K562 (cell line): ENCODE measurements at regions not wholly inside any gene's neighbourhood (a gene's known extent, or its start where the extent isn't known, plus 50 kb on each side); places are given as distances from the start of the nearest gene placed in this dataset.

Experiments
- ATAC-seq: fragments of 200-7000 bp; cut with Tn5 transposase; 3 replicates; pipeline ENCODE4 v1.9.1; 2020; ENCODE audit warnings: moderate library complexity
- BruUV-seq: library from RNA; stranded (reverse); fragments of 400-500 nt; replicated peaks from 2 replicates; lab custom pipeline; 2021; lab: Mats Ljungman, UMichigan
- CTCF ChIA-PET: fragments of 300-600 bp; formaldehyde crosslinking; extraction: SDS; loops from one replicate; lab custom pipeline; 2021; ENCODE audit warnings: low intra/inter-chr PET ratio; lab: Yijun Ruan, JAX
- POLR2A ChIA-PET: fragments of 300-600, 350-650 bp; sonication (Branson Sonifier 250); formaldehyde crosslinking; extraction: SDS; loops from one replicate; lab custom pipeline; 2021; ENCODE audit warnings: antibody characterized with exemption, inconsistent platforms; lab: Yijun Ruan, JAX
- DNase-seq, 4 experiments: peaks; one replicate each; pipeline versions ENCODE4 v3.0.0 to v3.0.0-alpha.2; 2011 to 2018; ENCODE audit warnings: low spot score in 3 of 4, mixed read lengths in 3 of 4; ENCODE audit errors: extremely low read depth in 1 of 4
- FAIRE-seq: peaks from 2 replicates; lab custom pipeline; 2011; peaks lifted over from hg19 to GRCh38; lab: Jason Lieb, UNC
- H2AFZ ChIP-seq: 2 replicates; pipeline ENCODE4 v1.6.0; 2011; ENCODE audit warnings: low read depth, low read length, control low read depth, inconsistent platforms
- H3K27ac ChIP-seq: fragments of 200-600 bp; 3 replicates; pipeline ENCODE4 v1.8.0; 2011; ENCODE audit warnings: low read depth, mild to moderate bottlenecking, control low read depth, inconsistent platforms, low read length, moderate library complexity, mixed read lengths; ENCODE audit errors: extremely low read depth
- H3K27me3 ChIP-seq, 2 experiments: fragments of 300-600 bp in 1 of 2; 2 replicates in 1 of 2; 3 replicates in 1 of 2; pipeline versions ENCODE4 v1.6.0 to v1.8.0; 2011; ENCODE audit warnings: inconsistent platforms in 2 of 2, low read length in 2 of 2, mild to moderate bottlenecking in 1 of 2, mixed read lengths in 1 of 2, moderate library complexity in 1 of 2; ENCODE audit not compliant: control insufficient read depth in 2 of 2, insufficient read depth in 2 of 2
- H3K36me3 ChIP-seq: fragments of 300-600 bp; 3 replicates; pipeline ENCODE4 v1.8.0; 2011; ENCODE audit warnings: mild to moderate bottlenecking, low read length, inconsistent platforms; ENCODE audit not compliant: control insufficient read depth, insufficient read depth
- H3K4me1 ChIP-seq, 2 experiments: fragments of 200-600 bp in 1 of 2; replicated peaks in 1 of 2; 2 replicates in 1 of 2; 3 replicates in 1 of 2; pipeline versions ENCODE4 v1.5.1 to v1.8.0; 2011; ENCODE audit warnings: inconsistent platforms in 2 of 2, low read length in 2 of 2, mild to moderate bottlenecking in 1 of 2, mixed read lengths in 1 of 2, moderate library complexity in 1 of 2; ENCODE audit not compliant: control insufficient read depth in 2 of 2, insufficient read depth in 2 of 2
- H3K4me2 ChIP-seq: 2 replicates; pipeline ENCODE4 v1.6.1; 2011; ENCODE audit warnings: low read length, control low read depth, inconsistent platforms, mixed read lengths; ENCODE audit not compliant: insufficient read depth
- H3K4me3 ChIP-seq: fragments of 200-600 bp; sonication (generic), shearing (Covaris generic); 2 replicates; pipeline ENCODE4 v1.5.1; 2016; ENCODE audit warnings: control low read depth, inconsistent platforms
- H3K79me2 ChIP-seq: fragments of 200-600 bp; 3 replicates; pipeline ENCODE4 v1.8.0; 2011; ENCODE audit warnings: low read length, inconsistent platforms; ENCODE audit not compliant: control insufficient read depth, insufficient read depth
- H3K9ac ChIP-seq, 2 experiments: 2 replicates each; pipeline versions ENCODE4 v1.6.0 to v1.6.1; 2011; ENCODE audit warnings: low read depth in 2 of 2, low read length in 2 of 2, control low read depth in 1 of 2, inconsistent platforms in 1 of 2, mild to moderate bottlenecking in 1 of 2, mixed read lengths in 1 of 2; ENCODE audit not compliant: insufficient read depth in 1 of 2
- H3K9me1 ChIP-seq: one replicate; pipeline ENCODE4 v1.6.0; 2011; ENCODE audit warnings: inconsistent platforms, mild to moderate bottlenecking, low read length, moderate library complexity; ENCODE audit not compliant: control insufficient read depth, insufficient read depth
- H3K9me3 ChIP-seq: replicated peaks from 2 replicates; pipeline ENCODE4 v1.5.1; 2011; ENCODE audit warnings: low read depth, low read length, inconsistent platforms; ENCODE audit not compliant: control insufficient read depth, insufficient read depth
- H4K20me1 ChIP-seq: replicated peaks from 2 replicates; pipeline ENCODE4 v1.6.1; 2011; ENCODE audit warnings: low read length, inconsistent platforms, mixed read lengths; ENCODE audit not compliant: control insufficient read depth, insufficient read depth
- PHB ChIP-seq: fragments of 250-450 bp; sonication (Bioruptor Pico); IDR thresholded peaks from 2 replicates; pipeline ENCODE4 v1.5.0; 2021
- ZNF316 ChIP-seq: fragments of 450-650 bp; IDR thresholded peaks from 2 replicates; pipeline ENCODE4 v1.6.1; 2016
- WGBS: fragments of 100-300 bp; shearing (Covaris generic); methylation state at CpG from one replicate; pipeline ENCODE4 v1.1.6; 2016; ENCODE audit warnings: low coverage, mixed read lengths; ENCODE audit not compliant: insufficient coverage; ENCODE audit errors: missing lambda C conversion rate; 5-methylcytosine and 5-hydroxymethylcytosine counted together
- in situ Hi-C: fragments of 300-500 bp; cut with MboI; formaldehyde crosslinking; loops from 4 replicates; pipeline ENCODE4 v1.15.0; 2018; ENCODE audit warnings: inconsistent platforms, mixed read lengths
- intact Hi-C: fragments of 100-400 bp; cut with micrococcal nuclease; formaldehyde crosslinking; loops from 2 replicates; pipeline ENCODE4 v1.14.2; 2022
- TF ChIP-seq, protein P1 (sequence below): IDR thresholded peaks from 3 replicates; pipeline ENCODE4 v1.6.1; 2011; ENCODE audit warnings: borderline replicate concordance, mild to moderate bottlenecking; ENCODE audit not compliant: insufficient read length, insufficient read depth

DNA sequence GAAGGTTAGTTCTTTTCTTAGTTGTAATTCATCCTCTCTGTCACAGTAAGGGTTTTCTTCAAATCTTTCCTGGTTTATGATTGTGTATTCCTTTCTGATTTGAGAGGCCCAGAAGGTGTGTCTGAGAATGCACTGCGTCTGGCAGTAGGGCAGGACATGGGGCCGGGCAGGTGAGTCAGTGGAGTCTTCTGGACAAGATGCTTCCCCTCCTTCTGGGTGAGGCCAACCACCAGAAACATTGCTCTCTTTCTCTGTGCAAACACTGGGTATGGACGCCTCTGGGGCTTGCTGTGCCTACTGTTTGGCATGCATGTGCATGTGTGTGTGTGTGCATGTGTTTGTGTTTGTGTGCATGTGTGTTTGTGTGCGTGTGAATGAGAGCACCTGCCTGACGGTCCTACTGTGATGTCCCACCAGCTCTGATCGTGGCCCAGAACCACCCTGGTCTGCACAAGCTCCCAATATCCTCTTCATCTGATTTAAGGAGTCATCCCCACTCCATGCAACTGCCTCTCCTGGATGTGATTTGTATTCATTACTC lies 93.2 kb upstream of the DLX2 start:
- no peak for DNase-seq
- Histone ChIP-seq H3K9me3 (peaks cover 7% of the 10 kb centered on the region; the same call in 1 of the 2 replicates), H3K27me3 (no peaks in the 10 kb centered on the region), H3K79me2 (no peaks in the 10 kb centered on the region), H3K4me1 (no peaks in the 10 kb centered on the region), H3K4me2 (no peak overlapping the region), H2AFZ (no peak overlapping the region), H3K4me3 (no peak overlapping the region), H3K36me3 (no peaks in the 10 kb centered on the region), H4K20me1 (no peaks in the 10 kb centered on the region), H3K27ac (no peak overlapping the region), H3K9me1 (no peaks in the 10 kb centered on the region), H3K9ac (no peak overlapping the region)
- no peak for ATAC-seq
- in situ Hi-C loops (no loop called here), intact Hi-C loops (no loop called here)
- 3% methylated on average over 6 of the region's 6 CpGs for WGBS
- ChIA-PET POLR2A (no interaction called here), CTCF (interaction anchor here (0.6 kb wide), 1 partner anchor 18 kb away, joined by 3 read pairs; no protein-coding TSS in a partner anchor)
- no TSS peak for BruUV-seq
- FAIRE-seq: no peak
- TF ChIP-seq, protein P1, sequence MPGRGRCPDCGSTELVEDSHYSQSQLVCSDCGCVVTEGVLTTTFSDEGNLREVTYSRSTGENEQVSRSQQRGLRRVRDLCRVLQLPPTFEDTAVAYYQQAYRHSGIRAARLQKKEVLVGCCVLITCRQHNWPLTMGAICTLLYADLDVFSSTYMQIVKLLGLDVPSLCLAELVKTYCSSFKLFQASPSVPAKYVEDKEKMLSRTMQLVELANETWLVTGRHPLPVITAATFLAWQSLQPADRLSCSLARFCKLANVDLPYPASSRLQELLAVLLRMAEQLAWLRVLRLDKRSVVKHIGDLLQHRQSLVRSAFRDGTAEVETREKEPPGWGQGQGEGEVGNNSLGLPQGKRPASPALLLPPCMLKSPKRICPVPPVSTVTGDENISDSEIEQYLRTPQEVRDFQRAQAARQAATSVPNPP: no peak

DNA sequence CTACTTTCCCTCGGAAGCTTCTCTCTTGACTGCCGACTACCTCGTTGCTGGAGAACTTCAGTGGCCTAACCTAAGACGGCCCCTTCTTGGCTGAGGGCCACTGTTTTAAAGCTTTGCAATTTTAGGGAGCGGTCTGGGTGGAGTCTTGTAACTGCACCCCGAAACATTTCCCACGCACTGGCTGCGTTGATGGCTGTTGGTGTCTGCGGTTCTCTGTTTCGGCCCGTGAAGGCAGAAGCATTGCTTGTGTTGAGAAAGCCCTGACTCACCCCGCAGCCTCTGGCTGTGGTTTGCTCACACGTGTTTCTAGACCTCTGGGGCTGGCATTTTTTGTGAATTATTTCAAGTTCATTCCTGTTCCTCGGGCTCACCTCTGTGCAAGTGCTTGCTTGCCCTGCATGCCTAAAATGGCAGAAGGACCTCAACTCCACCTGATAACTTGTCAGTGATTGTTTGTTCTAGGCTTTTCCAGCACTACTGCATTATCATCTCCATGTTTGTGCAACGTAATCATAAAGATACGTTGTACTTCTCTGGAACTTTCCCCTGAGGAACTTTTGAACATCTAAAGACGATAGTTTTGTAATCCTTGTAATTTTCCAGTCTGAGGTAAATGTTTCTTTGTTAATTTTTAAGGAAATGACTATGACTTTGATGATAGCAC lies 94.2 kb upstream of the DLX2 start:
- H2AFZ ChIP-seq: no peak overlapping the region
- ChIA-PET CTCF (no interaction called here), POLR2A (no interaction called here)
- BruUV-seq: no TSS peak
- no peaks in the 10 kb centered on the region for H3K36me3 ChIP-seq
- intact Hi-C loops (no loop called here), in situ Hi-C loops (no loop called here)
- WGBS: under 1% methylated on average over 17 of the region's 17 CpGs
- DNase-seq (no peak), ATAC-seq (no peak), FAIRE-seq (no peak)
- no peak overlapping the region for H3K27ac ChIP-seq
- H3K9me1 ChIP-seq: no peaks in the 10 kb centered on the region
- no peak for TF ChIP-seq PHB (CRISPR knock-in tag)
- TF ChIP-seq ZNF316: peak; percentile 6; the same call in 1 of the 2 replicates
- H4K20me1 ChIP-seq: no peaks in the 10 kb centered on the region
- H3K4me2 ChIP-seq: no peak overlapping the region
- no peaks in the 10 kb centered on the region for H3K4me1 ChIP-seq
- H3K27me3 ChIP-seq: no peaks in the 10 kb centered on the region
- no peak overlapping the region for H3K4me3 ChIP-seq
- no peak overlapping the region for H3K9ac ChIP-seq
- H3K9me3 ChIP-seq: peaks cover 7% of the 10 kb centered on the region; the same call in 1 of the 2 replicates
- H3K79me2 ChIP-seq: no peaks in the 10 kb centered on the region
